ENCODE measurements at regions not wholly inside any gene's neighbourhood (a gene's known extent, or its start where the extent isn't known, plus 50 kb on each side); places are given as distances from the start of the nearest gene placed in this dataset.

GRCh38 chr4:113844369-113844768 is 82.8 kb upstream of the CAMK2D start:
- Histone ChIP-seq H3K4me1 (no peaks in the 10 kb centered on the region), H3K9me3 (no peaks in the 10 kb centered on the region), H3K36me3 (no peaks in the 10 kb centered on the region), H3K4me3 (no peak overlapping the region), H3K27ac (no peak overlapping the region), H3K27me3 (no peaks in the 10 kb centered on the region)
- 0 to 36% methylated on average over 2 of the region's 2 CpGs for WGBS, 2 donors (ENCODE audit: low coverage in 1 of 2)
- intact Hi-C loops (cut with DNase I; ENCODE audit: low total_unique reads), result no loop called here
- DNase-seq, result no peak
- no peak for TF ChIP-seq CTCF (IDR thresholded peaks at IDR 0.05)
- no peak for TF ChIP-seq POLR2AphosphoS5 (IDR thresholded peaks at IDR 0.05)
- no peak for TF ChIP-seq POLR2A (IDR thresholded peaks at IDR 0.05)
- TF ChIP-seq EP300 (IDR thresholded peaks at IDR 0.05; ENCODE audit: low read depth), result no peak
- in situ Hi-C loops (cut with MboI; ENCODE audit: low pct_ligation_motif_present in 1 of 4, low pct_unique_long_range_greater_than_20kb in 1 of 4, low sequenced_read_pairs in 3 of 4), result no loop called here

- Histone ChIP-seq H3K27me3 (no peaks in the 10 kb centered on the region), H3K4me3 (no peak overlapping the region), H3K27ac (no peak overlapping the region), H3K9me3 (no peaks in the 10 kb centered on the region), H3K36me3 (no peaks in the 10 kb centered on the region), H3K4me1 (no peaks in the 10 kb centered on the region)
- TF ChIP-seq CTCF (IDR thresholded peaks at IDR 0.05), result no peak
- no peak for TF ChIP-seq POLR2AphosphoS5 (IDR thresholded peaks at IDR 0.05)
- no peak for TF ChIP-seq EP300 (IDR thresholded peaks at IDR 0.05; ENCODE audit: low read depth)
- no peak for TF ChIP-seq POLR2A (IDR thresholded peaks at IDR 0.05)
- intact Hi-C loops (cut with DNase I; ENCODE audit: low total_unique reads) (no loop called here), in situ Hi-C loops (cut with MboI; ENCODE audit: low pct_ligation_motif_present in 1 of 4, low pct_unique_long_range_greater_than_20kb in 1 of 4, low sequenced_read_pairs in 3 of 4) (no loop called here)
- 84 to 96% methylated on average over 2 of the region's 2 CpGs for WGBS, 2 donors (ENCODE audit: low coverage in 1 of 2)
- DNase-seq, result no peak
Observed at GRCh38 chr4:113840861-113841260, 79.3 kb upstream of the CAMK2D start.

- WGBS, 2 donors (ENCODE audit: low coverage in 1 of 2), result 88 to 95% methylated on average over 2 of the region's 2 CpGs
- no peak for TF ChIP-seq CTCF (IDR thresholded peaks at IDR 0.05)
- TF ChIP-seq POLR2A (IDR thresholded peaks at IDR 0.05), result no peak
- TF ChIP-seq EP300 (IDR thresholded peaks at IDR 0.05; ENCODE audit: low read depth), result no peak
- TF ChIP-seq POLR2AphosphoS5 (IDR thresholded peaks at IDR 0.05), result no peak
- intact Hi-C loops (cut with DNase I; ENCODE audit: low total_unique reads), result no loop called here
- Histone ChIP-seq H3K4me1 (no peaks in the 10 kb centered on the region), H3K27me3 (no peaks in the 10 kb centered on the region), H3K27ac (no peak overlapping the region), H3K9me3 (no peaks in the 10 kb centered on the region), H3K4me3 (no peak overlapping the region), H3K36me3 (no peaks in the 10 kb centered on the region)
- DNase-seq, result no peak
- in situ Hi-C loops (cut with MboI; ENCODE audit: low pct_ligation_motif_present in 1 of 4, low pct_unique_long_range_greater_than_20kb in 1 of 4, low sequenced_read_pairs in 3 of 4), result no loop called here
Observed at GRCh38 chr4:113838460-113838859, 76.9 kb upstream of the CAMK2D start.

- Histone ChIP-seq H3K9me3 (no peaks in the 10 kb centered on the region), H3K4me1 (no peaks in the 10 kb centered on the region), H3K27me3 (no peaks in the 10 kb centered on the region), H3K27ac (no peak overlapping the region), H3K36me3 (no peaks in the 10 kb centered on the region), H3K4me3 (no peak overlapping the region)
- in situ Hi-C loops (cut with MboI; ENCODE audit: low pct_ligation_motif_present in 1 of 4, low pct_unique_long_range_greater_than_20kb in 1 of 4, low sequenced_read_pairs in 3 of 4) (no loop called here), intact Hi-C loops (cut with DNase I; ENCODE audit: low total_unique reads) (no loop called here)
- WGBS, 2 donors (ENCODE audit: low coverage in 1 of 2), result 60% methylated on average over 1 of the region's 1 CpG
- no peak for DNase-seq
- no peak for TF ChIP-seq CTCF (IDR thresholded peaks at IDR 0.05)
- TF ChIP-seq EP300 (IDR thresholded peaks at IDR 0.05; ENCODE audit: low read depth), result no peak
- no peak for TF ChIP-seq POLR2AphosphoS5 (IDR thresholded peaks at IDR 0.05)
- TF ChIP-seq POLR2A (IDR thresholded peaks at IDR 0.05), result no peak
Observed at GRCh38 chr4:113837397-113837796, 75.9 kb upstream of the CAMK2D start.

All from transverse colon (tissue), 4 donors.